CD14-positive monocyte (primary cell): ENCODE measurements at regions not wholly inside any gene's neighbourhood (a gene's known extent, or its start where the extent isn't known, plus 50 kb on each side); places are given as distances from the start of the nearest gene placed in this dataset.

ENCODE experiments used
- DNase-seq, 3 donors: peaks; one replicate each; pipeline ENCODE4 v3.0.0-alpha.2; 2011 to 2022
- H2AFZ ChIP-seq: 2 replicates; pipeline ENCODE4 v1.6.0; 2012; ENCODE audit warnings: mild to moderate bottlenecking, low read depth, low read length, inconsistent platforms; ENCODE audit not compliant: insufficient read depth, poor library complexity, severe bottlenecking
- H3K27ac ChIP-seq, 2 donors: 1 replicate in 1 of 2; 2 replicates in 1 of 2; pipeline ENCODE4 v1.5.1; 2012 to 2013; ENCODE audit warnings: low read length in 2 of 2, control low read depth in 1 of 2, inconsistent platforms in 1 of 2, low read depth in 1 of 2, mild to moderate bottlenecking in 1 of 2
- H3K27me3 ChIP-seq, 2 donors: one replicate each; pipeline versions ENCODE4 v1.6.0 to v1.6.1; 2011 to 2013; ENCODE audit warnings: low read length in 2 of 2; ENCODE audit not compliant: control insufficient read depth in 2 of 2, insufficient read depth in 2 of 2
- H3K36me3 ChIP-seq, 2 donors: replicated peaks in 1 of 2; 1 replicate in 1 of 2; 2 replicates in 1 of 2; pipeline versions ENCODE4 v1.5.1 to v1.6.1; 2012 to 2013; ENCODE audit warnings: low read length in 2 of 2, control low read depth in 1 of 2, inconsistent platforms in 1 of 2, mild to moderate bottlenecking in 1 of 2; ENCODE audit not compliant: insufficient read depth in 2 of 2, control insufficient read depth in 1 of 2
- H3K4me1 ChIP-seq, 2 donors: 1 replicate in 1 of 2; 2 replicates in 1 of 2; pipeline versions ENCODE4 v1.5.1 to v1.6.1; 2012 to 2013; ENCODE audit warnings: low read length in 2 of 2, control low read depth in 1 of 2, inconsistent platforms in 1 of 2, mild to moderate bottlenecking in 1 of 2, moderate library complexity in 1 of 2; ENCODE audit not compliant: insufficient read depth in 2 of 2, control insufficient read depth in 1 of 2
- H3K4me2 ChIP-seq: replicated peaks from 2 replicates; pipeline ENCODE3; 2012; ENCODE audit warnings: low read length, moderate library complexity, mild to moderate bottlenecking; ENCODE audit not compliant: poor library complexity, severe bottlenecking; ENCODE audit errors: extremely low read depth
- H3K4me3 ChIP-seq, 3 experiments: fragments of 200-600 bp in 1 of 3; sonication (generic) in 1 of 3; replicated peaks in 1 of 3; 1 replicate in 2 of 3; 2 replicates in 1 of 3; pipeline ENCODE4 v1.5.1; 2011 to 2013; ENCODE audit warnings: low read length in 3 of 3, mild to moderate bottlenecking in 3 of 3, control low read depth in 2 of 3, low read depth in 2 of 3, inconsistent platforms in 1 of 3, moderate library complexity in 1 of 3
- H3K79me2 ChIP-seq: 2 replicates; pipeline ENCODE4 v1.6.0; 2012; ENCODE audit warnings: mild to moderate bottlenecking, control low read depth, inconsistent platforms, low read length, moderate library complexity; ENCODE audit not compliant: insufficient read depth
- H3K9ac ChIP-seq: 2 replicates; pipeline ENCODE4 v1.6.0; 2017; ENCODE audit warnings: low read length, mild to moderate bottlenecking; ENCODE audit not compliant: insufficient read depth, poor library complexity, severe bottlenecking
- H3K9me3 ChIP-seq, 2 donors: replicated peaks in 1 of 2; 1 replicate in 1 of 2; 2 replicates in 1 of 2; pipeline versions ENCODE4 v1.5.1 to v1.6.1; 2012 to 2013; ENCODE audit warnings: low read length in 2 of 2, control low read depth in 1 of 2; ENCODE audit not compliant: control insufficient read depth in 1 of 2, insufficient read depth in 1 of 2
- H4K20me1 ChIP-seq: 2 replicates; pipeline ENCODE4 v1.6.0; 2012; ENCODE audit warnings: mild to moderate bottlenecking, low read length, control low read depth, moderate library complexity; ENCODE audit not compliant: insufficient read depth
- H3K27ac Mint-ChIP-seq, 7 donors: one replicate each; pipeline ENCODE4 v1.8.0; 2020; ENCODE audit warnings: mild to moderate bottlenecking in 7 of 7, mixed read lengths in 7 of 7, moderate library complexity in 6 of 7, inconsistent platforms in 2 of 7
- H3K27me3 Mint-ChIP-seq, 3 donors: one replicate each; pipeline ENCODE4 v1.8.0; 2021 to 2022; ENCODE audit warnings: low read depth in 3 of 3, mild to moderate bottlenecking in 3 of 3, mixed read lengths in 3 of 3, moderate library complexity in 3 of 3, inconsistent platforms in 1 of 3
- H3K36me3 Mint-ChIP-seq, 2 donors: one replicate each; pipeline ENCODE4 v1.8.0; 2020; ENCODE audit warnings: mixed read lengths in 2 of 2, inconsistent platforms in 1 of 2, mild to moderate bottlenecking in 1 of 2
- H3K4me1 Mint-ChIP-seq: one replicate; pipeline ENCODE4 v1.8.0; 2020; ENCODE audit warnings: mild to moderate bottlenecking, mixed read lengths
- H3K4me3 Mint-ChIP-seq, 2 donors: one replicate each; pipeline ENCODE4 v1.8.0; 2020; ENCODE audit warnings: mild to moderate bottlenecking in 2 of 2, mixed read lengths in 2 of 2, moderate library complexity in 1 of 2
- H3K9me3 Mint-ChIP-seq, 7 donors: one replicate each; pipeline ENCODE4 v1.8.0; 2020 to 2022; ENCODE audit warnings: mixed read lengths in 7 of 7, mild to moderate bottlenecking in 6 of 7, moderate library complexity in 6 of 7, inconsistent platforms in 2 of 7
- CTCF ChIP-seq: fragments of 200-600 bp; IDR thresholded peaks from one replicate; pipeline ENCODE4 v1.8.0; 2022; ENCODE audit warnings: antibody characterized with exemption, mild to moderate bottlenecking
- WGBS: methylation state at CpG from one replicate; pipeline ENCODE4 v1.1.5; 2013; ENCODE audit warnings: missing lambda C conversion rate; ENCODE audit not compliant: insufficient coverage; 5-methylcytosine and 5-hydroxymethylcytosine counted together
- intact Hi-C, 2 donors: fragments of 100-400 bp; cut with micrococcal nuclease; formaldehyde crosslinking; loops; one replicate each; pipeline versions ENCODE4 v1.15.0 to v1.15.1; 2023

GRCh38 chr7:46802479-46802878 lies 779.4 kb downstream of the TNS3 start:
- H3K27ac ChIP-seq, result no peak overlapping the region
- no peak overlapping the region for H2AFZ ChIP-seq
- H3K27ac Mint-ChIP-seq, result no peak overlapping the region

GRCh38 chr7:46791188-46791587 lies 790.7 kb downstream of the TNS3 start:
- H3K4me3 Mint-ChIP-seq, result no peak overlapping the region
- Histone ChIP-seq H2AFZ (no peak overlapping the region), H3K36me3 (no peaks in the 10 kb centered on the region), H3K9me3 (no peaks in the 10 kb centered on the region), H3K4me3 (no peak overlapping the region), H3K27me3 (no peaks in the 10 kb centered on the region), H3K27ac (no peak overlapping the region), H3K9ac (no peak overlapping the region), H3K4me2 (no peak overlapping the region), H3K4me1 (no peaks in the 10 kb centered on the region), H3K79me2 (no peaks in the 10 kb centered on the region), H4K20me1 (no peaks in the 10 kb centered on the region)
- peaks cover 0 to 5% (median 2%) of the 10 kb centered on the region in 7 donors for H3K9me3 Mint-ChIP-seq
- intact Hi-C loops, result no loop called here
- H3K4me1 Mint-ChIP-seq, result no peaks in the 10 kb centered on the region
- no peak overlapping the region for H3K27ac Mint-ChIP-seq
- no peak for DNase-seq
- TF ChIP-seq CTCF, result no peak
- no peaks in the 10 kb centered on the region for H3K36me3 Mint-ChIP-seq
- H3K27me3 Mint-ChIP-seq, result no peaks in the 10 kb centered on the region
- WGBS, result 73% methylated on average over 1 of the region's 1 CpG

More at GRCh38 chr7:46802479-46802878, 779.4 kb downstream of the TNS3 start:
- no peak overlapping the region for H3K4me3 Mint-ChIP-seq
- H3K4me1 Mint-ChIP-seq, result no peaks in the 10 kb centered on the region
- H3K79me2 ChIP-seq, result no peaks in the 10 kb centered on the region
- TF ChIP-seq CTCF, result no peak
- no CpG with 5 or more reads among the region's 2 CpGs for WGBS
- intact Hi-C loops, result no loop called here
- H3K36me3 ChIP-seq, result no peaks in the 10 kb centered on the region
- H3K9me3 ChIP-seq, result peaks cover 0 to 5% of the 10 kb centered on the region in 2 donors
- H3K27me3 Mint-ChIP-seq, result no peaks in the 10 kb centered on the region
- no peak overlapping the region for H3K4me3 ChIP-seq
- no peak overlapping the region for H3K9ac ChIP-seq
- H3K27me3 ChIP-seq, result no peaks in the 10 kb centered on the region
- peaks cover 0 to 15% (median 6%) of the 10 kb centered on the region in 7 donors for H3K9me3 Mint-ChIP-seq
- no peaks in the 10 kb centered on the region for H3K4me1 ChIP-seq
- no peaks in the 10 kb centered on the region for H4K20me1 ChIP-seq
- no peaks in the 10 kb centered on the region for H3K36me3 Mint-ChIP-seq
- H3K4me2 ChIP-seq, result no peak overlapping the region
- no peak for DNase-seq
